ENCODE measurements at regions not wholly inside any gene's neighbourhood (a gene's known extent, or its start where the extent isn't known, plus 50 kb on each side); places are given as distances from the start of the nearest gene placed in this dataset.
"Not testable (repeated sequence)": the region's sequence is repeated elsewhere in the genome, so short reads cannot be mapped to it uniquely, and the experiment has no call there.

DNA sequence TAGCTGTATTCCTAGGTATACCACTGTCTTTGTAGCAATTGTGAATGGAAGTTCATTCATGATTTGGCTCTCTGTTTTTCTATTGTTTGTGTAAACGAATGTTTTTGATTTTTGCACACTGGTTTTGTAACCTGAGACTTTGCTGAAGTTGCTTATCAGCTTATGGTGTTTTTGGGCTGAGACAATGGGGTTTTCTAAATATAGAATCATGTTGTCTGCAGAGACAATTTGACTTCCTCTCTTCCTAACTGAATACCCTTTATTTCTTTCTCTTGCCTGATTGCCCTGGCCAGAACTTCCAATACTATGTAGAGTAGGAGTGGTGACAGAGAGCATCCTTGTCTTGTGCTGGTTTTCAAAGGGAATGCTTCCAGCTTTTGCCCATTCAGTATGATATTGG, 761.6 kb upstream of the NCAM2 start:
- not testable (repeated sequence) for H3K27me3 ChIP-seq (ENCODE audit: control insufficient read depth, insufficient read depth, low read length); H3K9me3 ChIP-seq (ENCODE audit: control insufficient read depth, low read depth, low read length); H3K27ac ChIP-seq (ENCODE audit: low read length); H3K4me3 ChIP-seq (ENCODE audit: low read length); H3K4me1 ChIP-seq (ENCODE audit: control insufficient read depth, insufficient read depth, low read length); H3K36me3 ChIP-seq (ENCODE audit: control insufficient read depth, insufficient read depth, low read length); DNase-seq
- WGBS (ENCODE audit: insufficient coverage, low lambda C conversion rate), result no CpG with 5 or more reads among the region's 1 CpG

DNA sequence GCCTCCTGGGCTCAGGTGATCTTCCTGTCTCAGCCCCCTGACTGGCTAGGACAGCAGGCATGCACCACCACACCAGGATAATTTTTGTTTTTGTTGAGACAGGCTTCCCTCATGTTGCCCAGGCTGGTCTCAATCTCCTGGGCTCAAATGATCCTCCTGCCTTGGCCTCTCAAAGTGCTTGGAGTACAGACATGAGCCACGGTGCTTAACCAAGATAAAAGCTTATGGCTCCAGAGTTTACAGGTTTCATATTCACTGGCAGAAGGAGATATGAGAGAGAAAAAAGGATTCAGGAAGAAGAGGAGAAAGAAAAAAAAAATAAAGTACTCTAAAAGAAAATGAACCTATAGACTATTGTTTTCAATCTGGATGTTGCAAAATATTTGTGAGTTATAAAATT, 748.8 kb upstream of the NCAM2 start:
- DNase-seq, result no peak
- Histone ChIP-seq H3K9me3 (ENCODE audit: control insufficient read depth, low read depth, low read length) (no peaks in the 10 kb centered on the region), H3K27ac (ENCODE audit: low read length) (no peak overlapping the region), H3K4me3 (ENCODE audit: low read length) (no peak overlapping the region), H3K27me3 (ENCODE audit: control insufficient read depth, insufficient read depth, low read length) (no peaks in the 10 kb centered on the region), H3K4me1 (ENCODE audit: control insufficient read depth, insufficient read depth, low read length) (no peaks in the 10 kb centered on the region), H3K36me3 (ENCODE audit: control insufficient read depth, insufficient read depth, low read length) (no peaks in the 10 kb centered on the region)
- 13% methylated on average over 1 of the region's 1 CpG for WGBS (ENCODE audit: insufficient coverage, low lambda C conversion rate)

- H3K27me3 ChIP-seq (ENCODE audit: control insufficient read depth, insufficient read depth, low read length), result no peaks in the 10 kb centered on the region
- no CpG with 5 or more reads among the region's 3 CpGs for WGBS (ENCODE audit: insufficient coverage, low lambda C conversion rate)
Measured at GRCh38 chr21:20250337-20250736, 747.9 kb upstream of the NCAM2 start.

GRCh38 chr21:20253261-20253660, 744.9 kb upstream of the NCAM2 start:
- 100% methylated on average over 3 of the region's 3 CpGs for WGBS (ENCODE audit: insufficient coverage, low lambda C conversion rate)
- Histone ChIP-seq H3K4me1 (ENCODE audit: control insufficient read depth, insufficient read depth, low read length) (no peaks in the 10 kb centered on the region), H3K27me3 (ENCODE audit: control insufficient read depth, insufficient read depth, low read length) (no peaks in the 10 kb centered on the region), H3K27ac (ENCODE audit: low read length) (no peak overlapping the region), H3K9me3 (ENCODE audit: control insufficient read depth, low read depth, low read length) (no peaks in the 10 kb centered on the region), H3K4me3 (ENCODE audit: low read length) (no peak overlapping the region), H3K36me3 (ENCODE audit: control insufficient read depth, insufficient read depth, low read length) (no peaks in the 10 kb centered on the region)
- no peak for DNase-seq

More at GRCh38 chr21:20250337-20250736, 747.9 kb upstream of the NCAM2 start:
- H3K9me3 ChIP-seq (ENCODE audit: control insufficient read depth, low read depth, low read length), result no peaks in the 10 kb centered on the region
- H3K4me3 ChIP-seq (ENCODE audit: low read length), result no peak overlapping the region
- no peak for DNase-seq
- H3K27ac ChIP-seq (ENCODE audit: low read length), result no peak overlapping the region
- H3K36me3 ChIP-seq (ENCODE audit: control insufficient read depth, insufficient read depth, low read length), result no peaks in the 10 kb centered on the region
- H3K4me1 ChIP-seq (ENCODE audit: control insufficient read depth, insufficient read depth, low read length), result no peaks in the 10 kb centered on the region

DNA sequence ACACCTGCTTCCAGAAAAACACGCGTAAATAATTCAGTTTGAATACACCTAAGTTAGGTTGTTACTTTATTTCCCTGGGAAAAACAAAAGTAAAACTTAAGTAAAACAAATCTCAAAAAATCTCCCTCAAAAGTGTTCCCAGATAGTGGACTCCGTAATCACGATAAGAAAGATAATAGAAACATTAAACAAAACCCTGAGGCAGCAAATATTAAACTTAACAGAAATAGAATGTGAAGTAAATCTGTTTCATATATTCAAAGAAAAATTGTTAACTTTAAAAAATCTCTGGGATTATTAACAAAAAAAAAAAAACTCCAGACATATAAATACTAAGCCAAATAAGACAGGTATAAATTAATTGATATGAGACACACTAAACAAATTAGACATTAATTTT, 743.2 kb upstream of the NCAM2 start:
- H3K27ac ChIP-seq (ENCODE audit: low read length), result no peak overlapping the region
- no peaks in the 10 kb centered on the region for H3K36me3 ChIP-seq (ENCODE audit: control insufficient read depth, insufficient read depth, low read length)
- no peak overlapping the region for H3K4me3 ChIP-seq (ENCODE audit: low read length)
- 76% methylated on average over 2 of the region's 4 CpGs for WGBS (ENCODE audit: insufficient coverage, low lambda C conversion rate)
- DNase-seq, result no peak
- no peaks in the 10 kb centered on the region for H3K9me3 ChIP-seq (ENCODE audit: control insufficient read depth, low read depth, low read length)
- H3K4me1 ChIP-seq (ENCODE audit: control insufficient read depth, insufficient read depth, low read length), result no peaks in the 10 kb centered on the region
- no peaks in the 10 kb centered on the region for H3K27me3 ChIP-seq (ENCODE audit: control insufficient read depth, insufficient read depth, low read length)

DNA sequence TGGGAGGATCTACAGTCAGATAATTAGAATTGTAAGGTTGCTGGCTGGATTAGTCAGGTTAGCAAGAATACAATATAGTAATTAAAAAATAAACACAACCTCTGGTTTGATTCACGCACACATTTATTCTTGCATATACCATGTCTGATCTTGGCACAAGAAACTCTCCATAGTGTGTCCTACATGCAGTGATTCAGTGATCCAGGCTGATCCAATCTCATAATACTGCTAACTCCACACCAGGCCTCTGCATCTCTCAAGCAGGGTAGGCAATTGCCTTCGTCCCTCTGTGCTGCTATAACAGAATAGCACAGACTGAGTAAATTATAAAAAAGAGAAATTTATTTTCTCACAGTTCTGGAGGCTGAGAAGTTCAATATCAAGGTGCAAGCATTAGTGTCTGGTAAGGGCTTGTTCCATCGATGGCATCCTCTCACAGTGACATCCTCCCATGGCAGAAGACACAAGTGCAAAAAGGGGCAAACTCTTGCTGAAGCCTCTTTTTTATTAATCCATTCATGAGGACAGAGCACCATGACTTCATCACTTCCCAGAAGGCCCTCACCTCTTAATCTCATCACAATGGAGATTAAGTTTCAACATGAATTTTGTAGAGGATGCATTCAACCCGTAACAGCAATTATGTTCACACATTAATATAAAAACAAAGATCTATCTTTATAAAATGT, 741.0 kb upstream of the NCAM2 start:
- Histone ChIP-seq H3K27me3 (ENCODE audit: control insufficient read depth, insufficient read depth, low read length) (no peaks in the 10 kb centered on the region), H3K9me3 (ENCODE audit: control insufficient read depth, low read depth, low read length) (no peaks in the 10 kb centered on the region), H3K27ac (ENCODE audit: low read length) (no peak overlapping the region), H3K36me3 (ENCODE audit: control insufficient read depth, insufficient read depth, low read length) (no peaks in the 10 kb centered on the region), H3K4me1 (ENCODE audit: control insufficient read depth, insufficient read depth, low read length) (no peaks in the 10 kb centered on the region), H3K4me3 (ENCODE audit: low read length) (no peak overlapping the region)
- no CpG with 5 or more reads among the region's 4 CpGs for whole genome bisulfite sequencing (ENCODE audit: insufficient coverage, low lambda C conversion rate)
- no peak for DNase-seq

DNA sequence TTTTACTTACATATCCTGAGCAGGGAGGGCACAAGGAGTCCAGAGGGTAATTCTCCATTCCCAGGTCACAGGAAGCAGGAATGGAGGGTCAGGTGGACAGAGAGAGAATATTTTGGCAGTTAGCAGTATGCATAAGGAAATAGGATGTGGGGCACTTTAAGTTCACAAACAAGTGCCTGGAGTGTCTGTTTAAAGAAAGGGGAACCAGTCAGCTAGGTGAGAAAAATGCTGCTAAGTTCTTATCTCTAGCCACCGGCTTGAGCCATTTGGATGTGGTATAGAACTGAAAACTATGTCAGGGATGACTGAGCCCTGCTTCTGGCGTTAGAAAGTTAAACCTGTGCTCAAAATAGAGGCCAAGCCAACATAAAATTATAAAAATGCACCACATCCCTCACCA, 739.7 kb upstream of the NCAM2 start:
- Histone ChIP-seq H3K27me3 (ENCODE audit: control insufficient read depth, insufficient read depth, low read length) (no peaks in the 10 kb centered on the region), H3K4me1 (ENCODE audit: control insufficient read depth, insufficient read depth, low read length) (no peaks in the 10 kb centered on the region), H3K9me3 (ENCODE audit: control insufficient read depth, low read depth, low read length) (no peaks in the 10 kb centered on the region), H3K4me3 (ENCODE audit: low read length) (no peak overlapping the region), H3K36me3 (ENCODE audit: control insufficient read depth, insufficient read depth, low read length) (no peaks in the 10 kb centered on the region), H3K27ac (ENCODE audit: low read length) (no peak overlapping the region)
- no CpG with 5 or more reads among the region's 2 CpGs for WGBS (ENCODE audit: insufficient coverage, low lambda C conversion rate)
- DNase-seq, result no peak

GRCh38 chr21:20259031-20259867, 739.0 kb upstream of the NCAM2 start:
- H3K4me1 ChIP-seq (ENCODE audit: control insufficient read depth, insufficient read depth, low read length), result no peaks in the 10 kb centered on the region
- no peaks in the 10 kb centered on the region for H3K36me3 ChIP-seq (ENCODE audit: control insufficient read depth, insufficient read depth, low read length)
- H3K4me3 ChIP-seq (ENCODE audit: low read length), result no peak overlapping the region
- 74% methylated on average over 5 of the region's 7 CpGs for WGBS (ENCODE audit: insufficient coverage, low lambda C conversion rate)
- DNase-seq, result peak; percentile 24 to 26
- H3K27me3 ChIP-seq (ENCODE audit: control insufficient read depth, insufficient read depth, low read length), result no peaks in the 10 kb centered on the region
- no peak overlapping the region for H3K27ac ChIP-seq (ENCODE audit: low read length)
- no peaks in the 10 kb centered on the region for H3K9me3 ChIP-seq (ENCODE audit: control insufficient read depth, low read depth, low read length)

GRCh38 chr21:20260124-20260523, 738.1 kb upstream of the NCAM2 start:
- Histone ChIP-seq H3K9me3 (ENCODE audit: control insufficient read depth, low read depth, low read length) (no peaks in the 10 kb centered on the region), H3K27ac (ENCODE audit: low read length) (no peak overlapping the region), H3K4me3 (ENCODE audit: low read length) (no peak overlapping the region), H3K36me3 (ENCODE audit: control insufficient read depth, insufficient read depth, low read length) (no peaks in the 10 kb centered on the region), H3K27me3 (ENCODE audit: control insufficient read depth, insufficient read depth, low read length) (no peaks in the 10 kb centered on the region), H3K4me1 (ENCODE audit: control insufficient read depth, insufficient read depth, low read length) (no peaks in the 10 kb centered on the region)
- WGBS (ENCODE audit: insufficient coverage, low lambda C conversion rate), result 100% methylated on average over 1 of the region's 1 CpG
- no peak for DNase-seq

GRCh38 chr21:20261364-20261763, 736.8 kb upstream of the NCAM2 start:
- Histone ChIP-seq H3K27me3 (ENCODE audit: control insufficient read depth, insufficient read depth, low read length) (no peaks in the 10 kb centered on the region), H3K9me3 (ENCODE audit: control insufficient read depth, low read depth, low read length) (no peaks in the 10 kb centered on the region), H3K4me3 (ENCODE audit: low read length) (no peak overlapping the region), H3K4me1 (ENCODE audit: control insufficient read depth, insufficient read depth, low read length) (no peaks in the 10 kb centered on the region), H3K27ac (ENCODE audit: low read length) (no peak overlapping the region), H3K36me3 (ENCODE audit: control insufficient read depth, insufficient read depth, low read length) (no peaks in the 10 kb centered on the region)
- WGBS (ENCODE audit: insufficient coverage, low lambda C conversion rate), result 100% methylated on average over 1 of the region's 5 CpGs
- DNase-seq, result no peak
